Activated CD4-positive, alpha-beta T cell treated with anti-CD3 and anti-CD28 coated beads, Interleukin-2, amount 10 ng/mL, durations not matched to agents 7 days and 5 days (primary cell): ENCODE measurements at regions not wholly inside any gene's neighbourhood (a gene's known extent, or its start where the extent isn't known, plus 50 kb on each side); places are given as distances from the start of the nearest gene placed in this dataset.

Source experiments
- CTCF ChIA-PET: fragments of 350-600 bp; sonication (Branson Sonifier 250); formaldehyde crosslinking; loops from one replicate; lab custom pipeline; 2021; ENCODE audit warnings: antibody characterized with exemption; lab: Charles Lee
- POLR2A ChIA-PET: fragments of 350-600 bp; sonication (Branson Sonifier 250); formaldehyde crosslinking; loops from one replicate; lab custom pipeline; 2021; ENCODE audit warnings: antibody characterized with exemption; lab: Charles Lee
- DNase-seq: peaks from one replicate; pipeline ENCODE4 v3.0.0-alpha.2; 2020
- H3K27ac Mint-ChIP-seq: one replicate; pipeline ENCODE4 v1.8.0; 2021; ENCODE audit warnings: mild to moderate bottlenecking, moderate library complexity, mixed read lengths
- H3K27me3 Mint-ChIP-seq: one replicate; pipeline ENCODE4 v1.8.0; 2021; ENCODE audit warnings: mixed read lengths
- H3K36me3 Mint-ChIP-seq: one replicate; pipeline ENCODE4 v1.8.0; 2021; ENCODE audit warnings: low read depth, mixed read lengths
- H3K4me1 Mint-ChIP-seq: one replicate; pipeline ENCODE4 v1.8.0; 2021; ENCODE audit warnings: mixed read lengths
- H3K4me3 Mint-ChIP-seq: one replicate; pipeline ENCODE4 v1.8.0; 2021; ENCODE audit warnings: mild to moderate bottlenecking, moderate library complexity, mixed read lengths
- H3K9me3 Mint-ChIP-seq: one replicate; pipeline ENCODE4 v1.8.0; 2021; ENCODE audit warnings: mixed read lengths

DNA sequence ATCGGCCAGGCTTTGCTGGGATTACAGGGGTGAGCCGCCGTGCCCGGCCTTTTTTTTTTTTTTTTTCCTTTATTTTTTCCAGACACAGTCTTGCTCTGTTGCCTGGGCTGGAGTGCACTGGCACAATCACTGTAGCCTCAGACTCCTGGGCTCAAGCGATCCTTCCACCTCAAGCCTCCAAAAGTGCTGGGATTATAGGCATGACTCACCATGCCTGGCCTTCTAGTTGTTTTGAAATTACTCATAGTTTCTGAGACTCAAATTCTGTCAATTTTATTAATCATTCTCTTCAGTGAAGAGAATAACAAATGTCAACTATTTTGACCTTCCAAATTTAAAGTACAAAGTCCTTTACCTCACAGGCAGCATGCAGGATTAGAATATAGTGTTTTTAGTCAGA is 374.5 kb downstream of the PLA2G4A start:
- Mint-ChIP-seq H3K36me3 (no peaks in the 10 kb centered on the region), H3K27ac (no peak overlapping the region), H3K4me1 (no peaks in the 10 kb centered on the region), H3K27me3 (no peaks in the 10 kb centered on the region), H3K9me3 (no peaks in the 10 kb centered on the region), H3K4me3 (no peak overlapping the region)
- ChIA-PET CTCF (no interaction called here), POLR2A (no interaction called here)
- no peak for DNase-seq

DNA sequence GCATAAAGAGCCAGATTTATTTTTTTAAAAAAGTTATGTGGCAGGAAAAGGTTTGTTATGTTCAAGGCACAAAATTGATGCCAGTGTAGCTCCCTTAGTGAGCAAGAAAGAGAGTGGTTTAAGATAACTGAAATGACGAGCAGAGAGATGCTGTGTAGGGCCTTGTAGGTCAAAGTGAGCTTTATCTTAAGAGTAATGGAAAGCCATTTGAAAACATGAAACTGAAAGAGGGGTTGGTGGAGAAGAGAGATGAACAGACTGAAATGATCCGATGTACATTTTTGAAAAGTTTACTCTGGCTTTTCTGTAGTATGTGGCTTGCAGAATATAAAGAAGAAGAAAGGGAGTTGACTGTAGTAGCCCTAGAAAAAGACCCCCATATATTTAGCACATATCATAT is 383.6 kb downstream of the PLA2G4A start:
- CTCF ChIA-PET, result no interaction called here

GRCh38 chr1:187226396-187226795 is 397.6 kb downstream of the PLA2G4A start:
- DNase-seq, result no peak
- H3K4me1 Mint-ChIP-seq, result no peaks in the 10 kb centered on the region
- CTCF ChIA-PET, result no interaction called here
- H3K27ac Mint-ChIP-seq, result no peak overlapping the region
- POLR2A ChIA-PET, result no interaction called here
- H3K36me3 Mint-ChIP-seq, result no peaks in the 10 kb centered on the region
- no peak overlapping the region for H3K4me3 Mint-ChIP-seq
- no peaks in the 10 kb centered on the region for H3K27me3 Mint-ChIP-seq
- H3K9me3 Mint-ChIP-seq, result no peaks in the 10 kb centered on the region

More for the DNA sequence above, 383.6 kb downstream of the PLA2G4A start:
- H3K27me3 Mint-ChIP-seq, result no peaks in the 10 kb centered on the region
- no peak overlapping the region for H3K4me3 Mint-ChIP-seq
- H3K4me1 Mint-ChIP-seq, result no peaks in the 10 kb centered on the region
- H3K9me3 Mint-ChIP-seq, result peaks cover 7% of the 10 kb centered on the region
- POLR2A ChIA-PET, result no interaction called here
- DNase-seq, result no peak
- no peak overlapping the region for H3K27ac Mint-ChIP-seq
- no peaks in the 10 kb centered on the region for H3K36me3 Mint-ChIP-seq

DNA sequence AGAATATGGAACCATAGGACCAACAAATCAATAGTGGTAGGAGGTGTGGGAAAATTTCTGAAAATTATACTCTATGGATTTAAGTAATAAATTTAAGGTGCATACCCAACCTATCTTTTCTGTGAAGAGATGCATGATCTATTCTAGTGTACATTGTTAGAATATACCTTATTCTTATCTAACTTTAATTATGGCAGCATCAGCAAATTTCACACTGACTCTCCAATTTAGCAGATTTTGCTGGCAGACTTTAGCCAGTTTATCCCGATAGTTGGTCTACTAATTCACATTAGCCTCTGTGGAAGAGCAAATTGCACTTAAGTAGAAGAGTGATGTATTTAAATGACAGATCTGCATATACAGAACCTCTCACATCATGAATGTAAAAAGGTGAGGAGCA is 400.0 kb downstream of the PLA2G4A start:
- no peaks in the 10 kb centered on the region for H3K27me3 Mint-ChIP-seq
- CTCF ChIA-PET, result no interaction called here
- DNase-seq, result no peak
- no peaks in the 10 kb centered on the region for H3K9me3 Mint-ChIP-seq
- H3K4me1 Mint-ChIP-seq, result no peaks in the 10 kb centered on the region
- H3K4me3 Mint-ChIP-seq, result no peak overlapping the region
- H3K27ac Mint-ChIP-seq, result no peak overlapping the region
- H3K36me3 Mint-ChIP-seq, result no peaks in the 10 kb centered on the region
- POLR2A ChIA-PET, result no interaction called here

DNA sequence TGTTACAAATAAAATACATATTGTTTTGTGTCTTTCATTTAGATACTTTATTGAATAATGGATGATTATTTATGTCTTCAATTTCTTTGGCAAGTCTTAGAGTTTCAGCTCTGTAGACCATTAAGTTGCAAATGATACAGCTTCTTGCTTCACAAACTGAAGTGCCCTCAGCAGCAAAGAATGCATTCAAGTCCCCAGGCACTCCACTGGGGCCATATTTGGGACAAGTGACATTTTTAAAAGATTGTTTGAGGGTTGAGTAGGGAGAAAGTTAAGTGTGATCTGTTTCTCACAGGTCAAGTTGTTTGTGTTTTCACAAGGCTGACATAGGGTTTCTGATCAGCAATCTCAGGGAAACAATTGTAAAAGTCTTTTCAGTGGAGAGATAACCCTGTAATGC is 400.7 kb downstream of the PLA2G4A start:
- Mint-ChIP-seq H3K4me1 (no peaks in the 10 kb centered on the region), H3K27me3 (no peaks in the 10 kb centered on the region), H3K36me3 (no peaks in the 10 kb centered on the region), H3K9me3 (no peaks in the 10 kb centered on the region), H3K27ac (no peak overlapping the region), H3K4me3 (no peak overlapping the region)
- ChIA-PET CTCF (no interaction called here), POLR2A (no interaction called here)
- no peak for DNase-seq

GRCh38 chr1:187234706-187235105 is 406.0 kb downstream of the PLA2G4A start:
- ChIA-PET CTCF (no interaction called here), POLR2A (no interaction called here)
- no peak for DNase-seq
- no peak overlapping the region for H3K27ac Mint-ChIP-seq
- H3K27me3 Mint-ChIP-seq, result no peaks in the 10 kb centered on the region
- no peaks in the 10 kb centered on the region for H3K9me3 Mint-ChIP-seq
- no peak overlapping the region for H3K4me3 Mint-ChIP-seq
- no peaks in the 10 kb centered on the region for H3K4me1 Mint-ChIP-seq
- H3K36me3 Mint-ChIP-seq, result no peaks in the 10 kb centered on the region

DNA sequence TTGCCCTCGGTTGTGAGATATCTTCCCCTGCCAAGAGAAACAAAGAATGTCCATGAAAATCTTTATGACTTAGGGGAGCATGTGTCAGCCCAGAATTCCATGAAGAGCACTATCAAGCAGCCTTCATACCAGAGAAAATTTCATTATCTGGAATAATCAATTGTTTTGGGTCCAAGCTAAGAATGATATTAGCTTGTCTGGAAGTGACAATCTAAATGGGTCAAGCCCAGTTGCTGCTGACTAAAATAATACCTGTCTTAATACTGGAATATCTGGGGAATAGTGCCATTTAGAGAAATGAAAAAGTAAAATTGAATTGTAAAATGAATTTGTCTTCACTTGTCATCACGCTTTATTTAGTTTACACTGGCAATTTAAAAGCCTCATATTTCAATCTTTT is 407.4 kb downstream of the PLA2G4A start:
- Mint-ChIP-seq H3K36me3 (no peaks in the 10 kb centered on the region), H3K27ac (no peak overlapping the region), H3K4me1 (no peaks in the 10 kb centered on the region), H3K4me3 (no peak overlapping the region), H3K27me3 (no peaks in the 10 kb centered on the region), H3K9me3 (no peaks in the 10 kb centered on the region)
- no peak for DNase-seq
- ChIA-PET CTCF (no interaction called here), POLR2A (no interaction called here)

GRCh38 chr1:187236676-187237075 is 407.9 kb downstream of the PLA2G4A start:
- no peaks in the 10 kb centered on the region for H3K36me3 Mint-ChIP-seq
- no peaks in the 10 kb centered on the region for H3K4me1 Mint-ChIP-seq
- no peak overlapping the region for H3K27ac Mint-ChIP-seq
- H3K27me3 Mint-ChIP-seq, result no peaks in the 10 kb centered on the region
- no peak overlapping the region for H3K4me3 Mint-ChIP-seq
- no peaks in the 10 kb centered on the region for H3K9me3 Mint-ChIP-seq
- ChIA-PET POLR2A (no interaction called here), CTCF (no interaction called here)
- DNase-seq, result no peak

DNA sequence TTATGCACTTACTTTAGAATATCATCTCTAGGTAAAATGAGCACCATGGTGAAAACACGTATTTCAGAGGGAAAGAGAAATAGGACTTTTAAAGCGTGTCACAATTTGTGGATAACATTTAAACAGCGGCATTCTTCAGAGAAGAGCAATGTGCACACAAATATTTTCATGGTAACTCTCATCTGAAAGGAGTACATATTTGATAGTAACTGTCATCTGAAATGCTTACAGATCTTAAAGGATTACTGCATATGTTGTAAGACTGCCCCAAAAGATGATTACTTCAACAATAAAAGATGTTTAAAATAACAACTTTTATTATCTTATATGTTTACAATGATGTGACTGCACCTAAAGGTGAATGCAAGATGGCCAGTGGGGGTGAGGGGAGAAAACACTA is 408.8 kb downstream of the PLA2G4A start:
- DNase-seq, result no peak
- CTCF ChIA-PET, result no interaction called here
- no peaks in the 10 kb centered on the region for H3K27me3 Mint-ChIP-seq
- no peak overlapping the region for H3K4me3 Mint-ChIP-seq
- POLR2A ChIA-PET, result no interaction called here
- no peak overlapping the region for H3K27ac Mint-ChIP-seq
- H3K4me1 Mint-ChIP-seq, result no peaks in the 10 kb centered on the region
- no peaks in the 10 kb centered on the region for H3K9me3 Mint-ChIP-seq
- no peaks in the 10 kb centered on the region for H3K36me3 Mint-ChIP-seq

DNA sequence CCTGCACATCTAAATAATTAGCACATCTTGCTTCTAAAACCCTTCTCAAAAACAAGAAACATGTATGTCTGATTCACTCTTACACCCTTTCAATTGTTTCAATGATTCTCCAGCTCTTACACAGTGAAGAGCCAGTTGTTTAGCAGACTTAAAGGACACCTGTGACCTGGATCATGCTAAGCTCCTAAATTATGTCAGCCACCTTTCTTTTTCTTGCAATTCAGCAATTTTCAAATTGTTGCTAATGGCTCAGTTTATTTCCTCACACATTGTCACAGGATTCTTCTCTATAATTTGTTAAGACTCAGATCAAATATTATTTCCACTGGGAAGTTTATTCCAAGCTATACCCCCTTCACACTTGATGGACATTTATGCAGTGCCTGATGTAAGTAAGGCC is 413.2 kb downstream of the PLA2G4A start:
- Mint-ChIP-seq H3K27ac (no peak overlapping the region), H3K9me3 (no peaks in the 10 kb centered on the region), H3K36me3 (no peaks in the 10 kb centered on the region), H3K4me3 (no peak overlapping the region), H3K4me1 (no peaks in the 10 kb centered on the region), H3K27me3 (no peaks in the 10 kb centered on the region)
- ChIA-PET CTCF (no interaction called here), POLR2A (no interaction called here)
- DNase-seq, result no peak

- Mint-ChIP-seq H3K36me3 (no peaks in the 10 kb centered on the region), H3K27ac (no peak overlapping the region), H3K9me3 (no peaks in the 10 kb centered on the region), H3K27me3 (no peaks in the 10 kb centered on the region), H3K4me1 (no peaks in the 10 kb centered on the region), H3K4me3 (no peak overlapping the region)
- DNase-seq, result no peak
- ChIA-PET POLR2A (no interaction called here), CTCF (no interaction called here)
Observed at GRCh38 chr1:187244623-187245022, 415.9 kb downstream of the PLA2G4A start.

DNA sequence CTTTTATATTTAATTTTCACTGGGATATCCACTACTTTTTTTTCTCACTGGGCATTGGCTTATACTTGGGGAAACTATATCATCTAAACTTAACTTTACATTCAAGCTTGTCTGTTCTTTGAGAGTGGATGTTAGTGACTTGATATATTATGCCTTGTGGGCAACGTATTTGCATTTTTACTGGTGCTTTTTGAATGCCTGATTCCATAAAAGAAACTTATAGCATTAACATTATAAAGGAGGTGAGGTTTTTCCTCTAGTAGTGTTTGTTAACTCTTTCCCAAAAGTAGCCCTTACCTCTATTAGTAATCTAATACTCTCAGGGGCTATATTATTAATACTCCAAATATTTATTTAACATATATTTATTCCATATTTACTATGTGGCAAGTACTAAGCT is 416.5 kb downstream of the PLA2G4A start:
- ChIA-PET POLR2A (no interaction called here), CTCF (no interaction called here)
- H3K36me3 Mint-ChIP-seq, result no peaks in the 10 kb centered on the region
- no peak overlapping the region for H3K4me3 Mint-ChIP-seq
- H3K27ac Mint-ChIP-seq, result no peak overlapping the region
- no peaks in the 10 kb centered on the region for H3K27me3 Mint-ChIP-seq
- H3K4me1 Mint-ChIP-seq, result no peaks in the 10 kb centered on the region
- no peaks in the 10 kb centered on the region for H3K9me3 Mint-ChIP-seq
- DNase-seq, result no peak

DNA sequence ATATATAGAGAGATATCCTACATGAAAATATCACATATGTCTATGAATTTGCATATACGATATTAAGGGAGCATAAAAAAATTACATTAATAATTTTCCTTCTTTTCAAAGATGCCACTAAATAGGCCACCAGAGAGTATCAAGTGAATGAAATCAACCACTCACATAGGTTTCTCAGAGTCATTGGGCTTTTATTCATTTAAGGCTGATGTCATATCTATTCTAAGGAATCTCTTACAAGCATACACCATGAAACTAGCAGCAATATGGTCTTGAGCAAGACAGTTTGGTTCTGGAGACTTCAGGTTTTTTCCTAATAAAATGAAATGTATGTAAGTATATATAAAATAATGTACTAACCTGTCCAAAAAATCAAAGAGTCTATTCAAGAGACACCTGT is 420.4 kb downstream of the PLA2G4A start:
- ChIA-PET CTCF (interaction anchor here (0.7 kb wide), 1 partner anchor 17 kb away, joined by 3 read pairs; no protein-coding TSS in a partner anchor), POLR2A (no interaction called here)
- Mint-ChIP-seq H3K27ac (no peak overlapping the region), H3K36me3 (no peaks in the 10 kb centered on the region), H3K27me3 (no peaks in the 10 kb centered on the region), H3K4me1 (no peaks in the 10 kb centered on the region), H3K9me3 (no peaks in the 10 kb centered on the region), H3K4me3 (no peak overlapping the region)
- DNase-seq, result no peak

GRCh38 chr1:187252923-187253322 is 424.2 kb downstream of the PLA2G4A start:
- no peak for DNase-seq
- H3K9me3 Mint-ChIP-seq, result no peaks in the 10 kb centered on the region
- POLR2A ChIA-PET, result no interaction called here
- CTCF ChIA-PET, result no interaction called here
- H3K27ac Mint-ChIP-seq, result no peak overlapping the region
- H3K4me1 Mint-ChIP-seq, result no peaks in the 10 kb centered on the region
- no peaks in the 10 kb centered on the region for H3K27me3 Mint-ChIP-seq
- no peaks in the 10 kb centered on the region for H3K36me3 Mint-ChIP-seq
- no peak overlapping the region for H3K4me3 Mint-ChIP-seq
